ENCODE measurements at regions not wholly inside any gene's neighbourhood (a gene's known extent, or its start where the extent isn't known, plus 50 kb on each side); places are given as distances from the start of the nearest gene placed in this dataset.

DNA sequence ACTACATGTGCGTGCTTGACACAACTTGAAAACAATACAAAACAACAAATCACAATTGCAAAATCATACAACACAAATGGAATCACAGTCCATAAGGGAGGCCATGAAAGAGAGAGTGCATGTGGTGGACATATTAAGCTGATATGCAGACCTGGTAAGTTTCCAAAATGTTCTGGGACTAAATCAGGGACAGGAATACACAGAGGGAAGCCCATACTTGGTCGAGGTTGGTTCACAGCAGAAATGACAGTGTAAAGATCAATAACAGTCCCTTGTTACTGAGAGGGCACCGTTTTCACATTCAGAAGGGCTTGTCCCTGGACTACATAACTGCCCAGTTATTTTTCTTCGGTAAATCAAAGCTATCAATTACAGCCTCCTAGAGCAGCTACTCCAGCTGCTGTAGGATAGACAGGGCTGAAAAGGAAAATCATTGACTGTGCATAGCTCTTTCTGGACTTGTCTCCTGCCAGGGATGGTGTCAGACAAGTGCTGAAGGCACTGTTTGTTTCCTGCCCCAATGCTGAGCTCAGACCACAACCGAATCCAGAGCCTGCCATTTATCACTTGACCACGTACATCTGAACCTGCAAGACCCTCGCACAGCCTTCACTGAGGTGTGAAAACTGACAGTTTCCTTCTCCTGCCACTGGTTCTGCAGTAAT is 79.5 kb upstream of the KCNMB2 start:
- H3K9me3 ChIP-seq: no peaks in the 10 kb centered on the region
- peaks cover 0 to 3% (median 0%) of the 10 kb centered on the region in 6 donors for H3K4me1 ChIP-seq
- H3K27me3 ChIP-seq (replicated peaks in 1 of 7): no peaks in the 10 kb centered on the region
- 36 to 55% (median 46%) methylated on average over 7 of the region's 7 CpGs for WGBS, 5 donors
- TF ChIP-seq POLR2AphosphoS5 (IDR thresholded peaks at IDR 0.05): no peak
- TF ChIP-seq, protein P1, sequence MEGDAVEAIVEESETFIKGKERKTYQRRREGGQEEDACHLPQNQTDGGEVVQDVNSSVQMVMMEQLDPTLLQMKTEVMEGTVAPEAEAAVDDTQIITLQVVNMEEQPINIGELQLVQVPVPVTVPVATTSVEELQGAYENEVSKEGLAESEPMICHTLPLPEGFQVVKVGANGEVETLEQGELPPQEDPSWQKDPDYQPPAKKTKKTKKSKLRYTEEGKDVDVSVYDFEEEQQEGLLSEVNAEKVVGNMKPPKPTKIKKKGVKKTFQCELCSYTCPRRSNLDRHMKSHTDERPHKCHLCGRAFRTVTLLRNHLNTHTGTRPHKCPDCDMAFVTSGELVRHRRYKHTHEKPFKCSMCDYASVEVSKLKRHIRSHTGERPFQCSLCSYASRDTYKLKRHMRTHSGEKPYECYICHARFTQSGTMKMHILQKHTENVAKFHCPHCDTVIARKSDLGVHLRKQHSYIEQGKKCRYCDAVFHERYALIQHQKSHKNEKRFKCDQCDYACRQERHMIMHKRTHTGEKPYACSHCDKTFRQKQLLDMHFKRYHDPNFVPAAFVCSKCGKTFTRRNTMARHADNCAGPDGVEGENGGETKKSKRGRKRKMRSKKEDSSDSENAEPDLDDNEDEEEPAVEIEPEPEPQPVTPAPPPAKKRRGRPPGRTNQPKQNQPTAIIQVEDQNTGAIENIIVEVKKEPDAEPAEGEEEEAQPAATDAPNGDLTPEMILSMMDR (IDR thresholded peaks at IDR 0.05 in 8 of 11, conservative IDR thresholded peaks at IDR 0.05 in 3 of 11): no peak
- TF ChIP-seq POLR2A (IDR thresholded peaks at IDR 0.05): no peak
- H3K27ac ChIP-seq: no peak overlapping the region
- intact Hi-C loops (cut with DNase I; ENCODE audit: low total_unique reads): no loop called here
- H3K36me3 ChIP-seq: no peaks in the 10 kb centered on the region
- H3K4me3 ChIP-seq: no peak overlapping the region
- DNase-seq: no peak

DNA sequence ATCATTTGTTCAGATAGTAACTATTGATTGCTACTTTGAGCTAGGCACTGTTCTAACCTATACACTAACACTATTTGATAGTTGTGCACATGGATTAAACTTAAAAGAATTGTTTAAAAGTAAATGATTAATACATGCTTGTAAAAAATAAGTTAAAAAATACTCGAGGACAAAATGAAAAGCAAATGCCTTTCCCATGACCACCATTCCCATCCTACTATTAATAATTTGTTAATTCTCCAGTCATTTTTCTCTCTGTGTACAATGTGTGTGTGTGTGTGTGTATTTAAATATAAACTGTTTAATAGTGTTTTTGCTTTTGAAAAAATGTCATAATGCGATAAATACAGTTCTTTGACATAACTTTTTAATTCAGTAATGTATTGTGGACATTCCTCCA is 78.7 kb upstream of the KCNMB2 start:
- TF ChIP-seq, protein P1 (IDR thresholded peaks at IDR 0.05 in 8 of 11, conservative IDR thresholded peaks at IDR 0.05 in 3 of 11): no peak
- no peak for TF ChIP-seq POLR2AphosphoS5 (IDR thresholded peaks at IDR 0.05)
- TF ChIP-seq POLR2A (IDR thresholded peaks at IDR 0.05): no peak

DNA sequence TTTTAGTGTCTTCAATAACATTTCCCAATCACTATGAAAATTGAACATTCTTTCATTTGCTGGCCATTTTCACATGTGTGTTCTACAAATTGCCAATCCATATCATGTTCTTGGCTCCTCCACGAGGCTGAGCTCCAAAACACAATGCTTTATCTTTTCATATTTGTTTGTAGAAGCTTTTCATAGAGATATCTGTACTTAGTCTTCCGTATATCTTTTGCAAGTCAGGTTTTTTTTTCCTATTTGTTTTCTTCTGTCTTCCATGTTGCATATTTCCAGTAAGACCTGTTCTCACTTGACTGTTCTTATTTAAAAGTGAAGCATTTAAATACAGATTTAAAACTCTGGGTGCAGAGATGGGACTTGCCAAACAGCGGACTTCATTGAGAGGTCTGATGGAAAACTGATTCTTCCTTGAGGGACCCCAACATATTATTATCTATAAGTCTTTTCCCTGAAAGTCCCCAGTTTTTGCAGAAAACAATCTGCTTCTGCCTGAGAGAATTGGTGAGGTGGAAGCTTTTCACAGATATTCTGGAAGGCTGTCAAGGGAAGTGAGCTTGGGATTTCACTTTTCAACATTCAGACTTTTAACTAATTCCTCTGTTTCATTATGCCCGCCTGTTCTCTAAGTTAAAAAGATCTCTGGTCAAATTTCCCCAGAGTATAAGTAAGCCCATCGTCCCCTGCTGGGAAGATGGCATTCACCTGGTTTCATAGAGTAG is 77.8 kb upstream of the KCNMB2 start:
- intact Hi-C loops (cut with DNase I; ENCODE audit: low total_unique reads): no loop called here
- H3K27ac ChIP-seq: no peak overlapping the region
- no peak for DNase-seq
- no peaks in the 10 kb centered on the region for H3K9me3 ChIP-seq
- H3K27me3 ChIP-seq (replicated peaks in 1 of 7): peaks cover 0 to 7% (median 0%) of the 10 kb centered on the region in 7 donors
- H3K36me3 ChIP-seq: no peaks in the 10 kb centered on the region
- peaks cover 0 to 3% (median 0%) of the 10 kb centered on the region in 6 donors for H3K4me1 ChIP-seq
- no peak overlapping the region for H3K4me3 ChIP-seq
- TF ChIP-seq POLR2AphosphoS5 (IDR thresholded peaks at IDR 0.05): no peak
- 79 to 88% (median 82%) methylated on average over 5 of the region's 5 CpGs for WGBS, 5 donors

More for the DNA sequence above, 78.7 kb upstream of the KCNMB2 start:
- Histone ChIP-seq H3K4me1 (peaks cover 0 to 3% (median 0%) of the 10 kb centered on the region in 6 donors), H3K27me3 (replicated peaks in 1 of 7) (no peaks in the 10 kb centered on the region), H3K4me3 (no peak overlapping the region), H3K27ac (no peak overlapping the region), H3K36me3 (no peaks in the 10 kb centered on the region), H3K9me3 (no peaks in the 10 kb centered on the region)
- intact Hi-C loops (cut with DNase I; ENCODE audit: low total_unique reads): no loop called here
- WGBS, 5 donors: 74 to 83% (median 75%) methylated on average over 2 of the region's 2 CpGs
- no peak for DNase-seq

DNA sequence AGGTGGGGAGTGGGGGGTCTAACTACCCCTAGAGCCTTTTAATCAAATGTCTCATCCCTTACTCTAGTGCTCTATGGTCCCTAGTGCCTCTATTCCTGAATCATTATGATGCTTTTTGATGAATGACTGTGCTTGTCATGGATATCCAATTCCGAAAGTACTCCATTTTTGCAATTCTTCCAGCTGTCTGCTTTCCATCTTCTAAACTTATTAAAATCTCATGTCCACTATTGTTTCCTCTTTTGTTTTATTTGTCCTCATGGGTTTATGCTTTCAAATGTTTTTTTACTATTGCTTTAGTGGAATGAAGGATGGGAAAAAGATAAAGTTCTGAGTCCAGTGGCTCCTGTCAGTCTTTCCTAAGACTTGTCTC is 77.2 kb upstream of the KCNMB2 start:
- DNase-seq: no peak
- H3K27me3 ChIP-seq (replicated peaks in 1 of 7): peaks cover 0 to 7% (median 0%) of the 10 kb centered on the region in 7 donors
- 76 to 90% (median 83%) methylated on average over 1 of the region's 1 CpG for WGBS, 5 donors
- H3K4me1 ChIP-seq: peaks cover 0 to 3% (median 0%) of the 10 kb centered on the region in 6 donors
- TF ChIP-seq, protein P1 (IDR thresholded peaks at IDR 0.05 in 8 of 11, conservative IDR thresholded peaks at IDR 0.05 in 3 of 11): no peak
- TF ChIP-seq POLR2A (IDR thresholded peaks at IDR 0.05) (no peak), POLR2AphosphoS5 (IDR thresholded peaks at IDR 0.05) (no peak)
- intact Hi-C loops (cut with DNase I; ENCODE audit: low total_unique reads): no loop called here
- H3K27ac ChIP-seq: no peak overlapping the region
- H3K36me3 ChIP-seq: no peaks in the 10 kb centered on the region
- no peaks in the 10 kb centered on the region for H3K9me3 ChIP-seq
- no peak overlapping the region for H3K4me3 ChIP-seq

Data from spleen (tissue), 11 donors.